GM19035 (cell line): ENCODE measurements at regions not wholly inside any gene's neighbourhood (a gene's known extent, or its start where the extent isn't known, plus 50 kb on each side); places are given as distances from the start of the nearest gene placed in this dataset.

Source experiments
- ATAC-seq: cut with Tn5 transposase; IDR thresholded peaks from one replicate; pipeline ENCODE4 v1.9.1; 2021; ENCODE audit not compliant: unreplicated experiment

DNA sequence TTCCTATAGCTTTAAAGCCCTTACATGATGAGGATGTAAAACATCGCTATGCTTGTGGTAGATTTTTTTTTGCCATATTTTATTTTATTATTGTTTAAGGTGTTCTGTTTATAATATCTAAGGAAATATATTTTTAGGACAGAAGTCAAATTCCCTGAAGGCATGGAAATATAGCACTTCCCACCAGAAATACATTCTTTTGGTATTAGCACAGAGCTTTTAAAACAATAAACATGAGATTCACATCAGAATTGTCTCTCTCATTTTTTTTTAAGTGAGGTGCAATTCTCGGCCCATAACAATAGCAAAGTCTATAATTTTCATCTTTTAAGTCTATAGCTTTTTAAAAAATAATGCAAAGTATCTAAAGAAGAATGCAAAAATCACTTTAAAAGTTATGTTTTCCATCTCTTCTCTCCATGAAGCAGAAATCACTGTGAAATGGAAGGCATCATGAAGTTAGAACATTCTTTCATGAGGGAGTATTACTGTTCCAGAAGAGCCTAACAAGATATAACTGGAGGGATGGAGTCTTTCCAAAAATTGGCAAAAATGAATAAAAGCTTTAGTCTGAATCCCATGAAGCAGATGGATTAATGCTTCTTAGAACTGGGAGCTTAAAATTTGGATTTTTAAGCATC is 283.6 kb upstream of the TRIB2 start:
- ATAC-seq, result no peak

DNA sequence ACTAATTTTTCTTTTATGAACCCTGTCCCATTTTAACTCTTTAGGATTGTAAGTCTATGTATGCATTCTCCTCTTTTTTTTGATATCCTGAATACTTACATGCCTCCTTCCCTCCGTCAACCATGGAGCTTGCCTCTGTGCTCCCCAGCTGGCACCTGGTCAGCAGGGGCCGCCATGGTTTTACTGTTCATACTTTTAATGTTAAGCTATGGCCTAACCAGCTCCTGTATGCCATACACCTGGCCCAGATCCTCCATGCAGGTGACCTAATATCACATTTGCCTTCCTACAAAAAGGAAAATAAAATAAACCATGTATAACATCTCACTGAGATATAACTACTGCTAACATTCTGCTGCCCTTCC is 283.1 kb upstream of the TRIB2 start:
- no peak for ATAC-seq

DNA sequence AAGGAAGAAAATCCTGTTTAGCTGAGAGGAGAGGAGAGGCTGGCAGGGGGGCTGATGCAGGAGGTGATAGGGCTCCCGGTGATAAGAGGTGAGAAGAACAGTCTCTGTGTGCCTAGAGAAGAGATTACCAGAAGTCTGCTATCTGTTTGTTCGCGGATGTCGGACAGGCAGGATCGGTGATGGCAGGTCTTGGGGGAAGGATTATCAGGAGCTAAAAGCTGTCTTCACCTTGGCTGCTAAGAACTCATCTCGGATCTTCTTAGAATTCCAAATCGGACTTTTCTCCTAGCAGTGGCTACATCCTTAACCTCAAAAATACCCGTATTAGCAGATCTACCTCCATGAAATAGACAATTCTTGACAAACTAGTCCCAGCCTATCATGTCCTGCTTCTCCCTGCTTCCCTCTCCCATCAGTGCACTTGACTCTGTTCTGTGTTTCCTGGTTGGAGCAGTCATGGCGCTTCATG is 282.1 kb upstream of the TRIB2 start:
- no peak for ATAC-seq

DNA sequence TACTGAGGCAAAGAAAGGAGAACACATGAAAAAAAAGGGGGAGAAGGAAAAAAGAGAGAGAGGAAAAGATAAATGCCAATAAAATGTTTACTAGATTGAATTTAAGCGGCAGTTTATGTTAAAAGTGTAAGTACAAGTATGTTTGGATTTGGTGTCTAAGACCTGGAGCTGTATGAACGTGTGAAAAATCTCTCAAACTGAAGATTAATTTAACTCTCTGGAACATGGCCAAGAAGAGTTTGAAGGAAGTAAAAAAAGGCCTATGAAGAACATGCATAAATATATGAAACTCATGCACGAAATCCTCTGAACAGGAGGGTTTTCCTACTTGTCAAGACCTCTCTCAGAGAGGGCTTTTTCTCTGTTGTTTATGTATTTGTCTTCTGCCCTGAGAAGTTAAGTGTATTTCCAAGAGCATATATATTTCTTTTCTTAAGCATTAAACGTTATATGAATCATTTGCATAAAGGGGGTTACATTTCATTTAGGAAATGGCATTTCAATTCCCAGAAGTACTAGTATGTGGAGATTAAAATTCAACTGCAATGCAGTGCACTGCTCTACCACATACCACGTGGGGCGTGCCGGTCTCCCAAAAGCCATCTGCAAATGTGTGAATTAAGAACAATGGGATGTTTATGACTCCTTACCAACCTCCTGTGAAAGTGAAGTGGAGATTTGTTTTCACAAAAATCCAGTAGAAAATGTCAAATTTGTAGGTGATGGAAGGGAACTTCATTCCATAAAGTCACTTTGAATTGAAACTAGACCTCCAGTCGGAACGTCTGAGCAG is 281.1 kb upstream of the TRIB2 start:
- no peak for ATAC-seq

DNA sequence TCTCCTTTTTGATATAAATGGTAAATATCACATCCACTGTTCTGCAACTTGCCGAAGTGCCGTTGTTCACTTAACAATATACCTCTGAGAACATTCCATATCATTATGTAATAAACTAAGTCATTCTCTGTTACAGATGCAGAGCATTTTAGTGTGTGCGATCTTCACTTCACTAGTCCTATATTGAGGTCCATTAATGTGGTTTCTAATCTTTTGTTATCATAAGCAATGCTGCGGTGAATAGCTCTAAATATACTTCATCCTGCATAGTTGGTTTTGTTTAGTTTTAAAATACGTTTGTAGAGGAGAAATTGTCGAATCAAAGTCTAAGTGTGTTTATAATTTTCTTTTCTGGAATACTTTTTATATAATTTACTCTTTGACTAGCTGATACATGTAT is 280.3 kb upstream of the TRIB2 start:
- no peak for ATAC-seq

DNA sequence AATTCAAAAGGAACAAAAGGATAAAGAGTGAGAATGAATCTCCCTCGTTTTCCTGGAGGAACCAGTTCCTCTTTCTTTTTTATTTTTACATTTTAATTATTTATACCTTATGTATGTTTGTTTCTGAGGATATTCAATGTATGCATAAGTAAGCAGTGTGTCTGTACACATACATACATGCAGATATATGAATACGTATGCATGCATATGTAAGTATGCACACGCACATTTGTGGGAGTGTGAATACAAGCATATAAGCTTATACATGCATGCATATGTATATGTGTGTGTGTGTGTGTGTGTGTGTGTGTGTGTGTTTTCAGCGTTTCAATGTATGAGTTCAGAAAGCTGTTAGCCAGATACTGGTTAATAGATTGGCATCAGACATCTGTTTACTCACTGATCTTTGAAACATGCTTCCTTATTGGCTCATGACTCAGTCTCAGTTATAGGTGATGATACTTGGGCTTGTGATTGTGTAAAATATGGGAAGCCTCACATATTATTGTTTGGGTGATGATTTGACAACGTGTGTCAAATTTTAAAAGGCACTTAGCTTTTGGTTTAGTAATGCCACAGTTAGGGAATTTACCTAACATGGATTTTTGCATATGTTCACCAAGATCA is 279.7 kb upstream of the TRIB2 start:
- ATAC-seq, result no peak

DNA sequence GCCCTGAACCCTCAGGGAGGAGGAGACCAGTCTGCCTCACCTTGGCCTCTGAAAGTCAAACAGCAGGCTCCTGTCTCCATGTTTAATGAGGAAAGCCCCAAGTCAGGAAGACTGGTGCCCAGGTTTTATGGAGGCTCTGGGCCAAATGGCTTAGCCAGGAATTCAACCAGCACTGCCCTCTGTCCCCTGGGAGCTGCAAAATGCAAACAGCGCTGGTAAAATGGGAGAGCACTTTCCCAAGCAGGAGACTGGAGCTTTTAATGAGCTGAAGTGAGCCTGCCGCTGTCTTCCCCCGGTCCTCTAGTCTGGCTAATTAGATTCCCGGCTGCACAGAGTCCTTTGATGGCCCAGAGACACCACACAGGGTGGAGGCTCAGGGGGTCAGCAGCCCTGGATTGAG is 276.0 kb upstream of the TRIB2 start:
- no peak for ATAC-seq

DNA sequence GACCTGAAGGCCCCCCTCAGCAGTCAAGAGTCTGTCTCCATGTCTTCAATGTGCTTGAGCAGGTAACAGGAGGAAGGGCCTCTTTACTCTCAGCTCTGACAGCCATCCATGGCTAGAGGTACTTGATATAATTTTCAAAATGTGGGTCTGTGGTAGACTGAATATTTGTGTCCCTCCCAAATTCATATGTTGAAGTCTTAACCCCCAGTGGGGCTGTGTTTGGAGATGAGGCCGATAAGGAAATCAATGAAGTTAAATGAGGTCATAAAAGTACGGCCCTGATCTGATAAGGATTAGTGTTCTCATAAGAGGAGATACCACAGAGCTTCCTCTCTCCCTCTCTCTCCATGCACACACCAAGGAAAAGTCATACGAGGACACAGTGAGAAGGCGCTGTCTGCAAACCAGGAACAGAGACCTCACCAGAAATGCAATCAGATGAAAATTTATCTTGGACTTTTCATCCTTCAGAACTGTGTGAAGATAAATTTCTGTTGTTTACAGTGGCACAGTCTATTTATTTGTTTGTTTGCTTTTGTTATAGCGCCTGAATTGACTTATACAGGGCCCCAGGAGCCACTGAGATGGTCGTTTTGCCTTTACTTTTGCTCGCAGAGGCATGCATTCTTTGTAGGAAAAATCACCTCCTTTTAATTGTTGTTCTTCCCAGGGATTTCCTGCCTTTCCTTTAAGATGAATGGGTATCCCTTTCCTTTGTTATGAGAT is 274.8 kb upstream of the TRIB2 start:
- no peak for ATAC-seq

DNA sequence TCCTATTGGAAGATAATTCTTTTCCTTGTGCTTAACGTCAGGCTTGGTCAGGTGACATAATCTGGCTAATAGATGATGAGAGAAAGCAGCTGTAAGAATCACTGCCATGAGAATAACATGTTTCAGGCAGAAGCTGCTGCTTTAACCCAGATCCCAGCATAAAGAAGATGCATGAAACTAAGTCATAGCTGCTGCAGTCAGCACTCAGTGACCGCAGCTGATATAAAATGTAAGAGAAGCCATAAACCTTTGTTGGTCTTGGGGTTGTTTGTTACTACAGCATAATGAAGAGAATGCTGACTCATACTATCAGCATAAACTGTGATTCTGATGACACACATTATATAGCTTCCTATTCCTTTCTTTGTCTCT is 274.3 kb upstream of the TRIB2 start:
- ATAC-seq, result no peak

DNA sequence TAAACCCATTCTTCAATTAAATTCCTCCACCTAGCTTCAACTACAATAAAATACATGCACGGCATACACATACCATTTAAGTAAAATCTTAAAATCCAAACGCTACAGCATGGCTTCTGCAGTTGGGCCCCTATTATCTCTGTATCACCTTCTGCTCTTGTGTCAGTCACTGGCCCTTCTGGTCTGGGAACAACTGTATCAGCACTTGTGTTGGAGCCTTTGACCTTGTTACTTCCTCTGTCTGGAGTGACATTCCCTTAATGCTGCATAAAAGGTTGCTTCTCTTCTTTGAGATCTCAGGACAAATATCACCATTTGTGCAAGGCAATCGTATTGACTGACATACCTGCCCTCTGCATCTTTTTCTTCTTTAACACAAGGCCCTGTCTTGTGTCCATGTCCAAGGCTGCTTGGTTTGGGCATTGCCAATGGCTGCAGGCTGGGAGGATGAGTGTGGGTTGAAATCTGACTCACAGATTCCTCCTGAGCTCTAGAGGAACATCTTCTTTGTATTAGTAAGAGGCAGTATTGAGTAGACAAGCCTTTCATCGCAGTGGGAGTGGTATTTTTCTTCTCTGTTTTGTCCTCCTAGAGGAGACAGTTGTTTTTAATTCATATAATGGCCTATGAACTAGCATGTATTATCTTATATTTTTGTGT is 267.8 kb upstream of the TRIB2 start:
- ATAC-seq, result no peak

DNA sequence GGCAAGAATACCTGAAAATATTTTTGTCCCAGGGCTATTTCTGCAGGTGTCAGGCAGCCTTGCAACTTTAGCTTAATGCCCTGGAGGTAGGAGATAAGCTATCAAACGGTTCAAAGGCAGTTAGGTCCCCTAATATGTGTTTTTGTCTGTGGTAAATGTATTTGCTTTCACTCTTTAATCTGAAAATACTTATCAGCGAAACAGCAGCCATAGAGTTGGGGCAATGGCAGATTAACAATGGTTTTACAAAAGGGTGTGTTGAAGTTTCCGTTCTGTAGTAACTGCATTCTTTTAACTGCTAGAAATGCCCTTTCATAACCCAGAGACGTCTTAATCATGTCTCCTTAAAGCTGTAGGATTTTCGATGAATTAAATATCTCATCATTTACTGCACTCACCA is 265.0 kb upstream of the TRIB2 start:
- ATAC-seq, result no peak

DNA sequence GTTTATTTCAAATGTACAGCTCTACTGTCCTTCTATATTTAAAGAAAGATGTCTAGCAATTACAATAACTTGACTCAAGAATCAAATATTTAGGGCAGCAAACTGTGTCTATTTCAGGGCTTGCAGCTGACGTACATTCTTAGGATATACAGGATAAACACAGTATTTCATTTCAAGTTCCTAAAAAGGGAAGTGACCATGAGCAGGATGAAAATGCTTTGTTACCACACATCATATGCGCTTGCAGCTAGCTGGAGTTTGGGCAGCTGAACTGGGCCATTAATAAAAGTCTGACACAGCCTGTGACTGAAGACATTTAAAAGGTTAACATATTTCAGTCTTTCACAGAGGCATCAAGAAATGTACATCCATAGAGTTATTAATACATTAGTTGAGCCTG is 264.6 kb upstream of the TRIB2 start:
- ATAC-seq, result no peak

DNA sequence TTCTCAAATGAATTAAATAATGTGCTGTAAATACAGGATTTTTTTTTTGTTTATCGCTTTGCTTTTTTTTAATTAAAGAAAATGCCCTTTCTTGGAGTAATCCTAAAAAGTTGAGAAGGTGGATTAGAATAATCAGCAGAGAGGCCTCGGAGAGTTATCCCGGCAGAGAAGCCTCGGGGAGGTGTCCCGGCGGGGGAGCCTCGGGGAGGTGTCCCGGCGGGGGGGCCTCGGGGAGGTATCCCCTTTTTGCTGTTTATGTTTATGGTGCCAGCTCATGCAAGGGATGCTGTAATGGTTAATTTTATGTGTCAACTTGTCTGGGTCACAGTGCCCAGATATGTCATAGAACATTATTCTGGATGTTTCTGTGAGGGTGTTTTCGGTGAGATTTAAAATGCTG is 263.0 kb upstream of the TRIB2 start:
- no peak for ATAC-seq

DNA sequence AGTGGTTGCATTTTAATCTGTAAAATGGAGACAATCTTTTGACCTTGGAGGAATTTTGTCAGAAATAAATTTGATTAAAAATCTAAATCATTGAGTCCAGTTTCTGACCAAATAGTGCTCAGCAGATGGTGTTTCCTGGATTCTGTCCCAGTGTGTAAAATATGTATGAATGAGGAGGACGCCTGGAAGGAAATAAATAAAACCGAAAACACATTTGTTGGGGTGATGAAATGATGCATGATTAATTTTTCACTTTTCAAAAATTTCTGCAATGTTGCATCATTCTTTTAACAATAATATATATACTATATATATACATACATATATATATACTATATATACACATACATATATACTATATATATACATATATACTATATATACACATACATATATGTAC is 261.1 kb upstream of the TRIB2 start:
- no peak for ATAC-seq

DNA sequence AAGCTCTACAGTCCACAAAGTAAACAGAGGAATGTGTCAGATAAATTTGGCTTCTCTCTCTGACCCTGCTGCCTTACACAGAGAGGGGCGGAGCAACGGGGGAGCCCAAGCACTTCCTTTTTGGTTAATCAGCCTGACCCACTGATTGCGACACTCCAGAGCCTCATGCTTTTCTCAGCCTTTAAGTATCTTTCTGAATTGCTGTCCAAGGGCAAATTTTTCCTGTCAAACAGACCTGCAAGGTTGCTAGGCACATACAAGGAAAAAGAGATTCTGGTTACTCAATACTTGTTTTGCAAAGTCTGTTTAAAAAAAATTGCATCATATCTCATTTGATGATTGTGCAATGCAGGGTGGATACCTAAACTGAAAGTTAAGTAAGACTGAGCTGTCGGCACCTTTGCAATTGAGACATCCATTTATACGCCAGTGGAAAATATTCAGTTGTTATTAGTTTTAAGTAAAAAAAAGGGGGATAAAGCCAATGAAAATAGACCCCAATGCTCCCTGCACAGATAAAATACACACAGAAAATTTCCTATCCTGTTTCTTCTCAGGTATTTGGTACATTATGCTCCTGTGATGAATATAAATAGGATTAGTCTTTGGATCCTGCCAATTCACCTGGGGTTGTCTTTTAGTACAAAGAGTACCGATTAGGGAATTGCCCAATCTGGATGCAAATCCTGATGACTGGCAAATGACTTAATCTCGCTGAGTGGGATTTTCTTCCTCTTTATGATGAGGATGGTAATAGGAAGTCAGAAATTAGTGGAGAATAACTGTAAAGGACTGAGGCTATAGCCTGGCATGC is 260.2 kb upstream of the TRIB2 start:
- peak; percentile 97 for ATAC-seq

DNA sequence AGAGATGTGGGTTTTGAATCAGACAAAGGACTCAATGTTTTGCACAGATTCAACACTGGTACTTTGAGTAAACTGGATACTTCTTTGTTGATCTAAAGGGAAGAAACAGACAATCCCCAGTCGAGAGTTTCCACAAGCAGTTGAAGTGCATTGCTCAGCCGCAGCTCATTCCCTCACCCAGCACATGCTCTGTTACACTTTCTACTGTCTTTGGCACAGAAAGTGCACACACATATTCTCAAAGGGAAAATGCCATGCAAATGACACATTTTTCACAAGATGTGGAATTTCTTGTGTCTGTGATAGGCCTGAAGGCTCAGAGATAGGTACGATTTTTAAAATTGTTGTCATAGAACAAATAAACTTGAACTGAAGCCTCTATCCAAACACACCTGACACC is 258.9 kb upstream of the TRIB2 start:
- ATAC-seq, result no peak

DNA sequence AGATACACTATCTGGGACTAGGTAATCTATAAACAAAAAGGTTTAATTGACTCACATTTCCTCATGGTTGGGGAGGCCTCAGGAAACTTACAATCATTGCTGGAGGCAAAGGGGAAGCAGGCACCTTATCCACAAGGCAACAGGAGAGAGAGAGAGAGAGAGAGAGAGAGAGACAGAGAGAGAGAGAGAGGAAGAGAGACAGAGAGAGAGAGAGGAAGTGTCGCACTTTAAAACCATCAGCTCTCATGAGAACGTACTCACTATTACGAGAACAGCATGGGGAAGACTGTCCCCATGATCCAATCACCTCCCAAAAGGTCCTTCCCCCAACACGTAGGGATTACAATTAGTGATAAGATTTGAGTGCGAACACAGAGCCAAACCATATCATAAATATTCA is 253.5 kb upstream of the TRIB2 start:
- ATAC-seq, result no peak

DNA sequence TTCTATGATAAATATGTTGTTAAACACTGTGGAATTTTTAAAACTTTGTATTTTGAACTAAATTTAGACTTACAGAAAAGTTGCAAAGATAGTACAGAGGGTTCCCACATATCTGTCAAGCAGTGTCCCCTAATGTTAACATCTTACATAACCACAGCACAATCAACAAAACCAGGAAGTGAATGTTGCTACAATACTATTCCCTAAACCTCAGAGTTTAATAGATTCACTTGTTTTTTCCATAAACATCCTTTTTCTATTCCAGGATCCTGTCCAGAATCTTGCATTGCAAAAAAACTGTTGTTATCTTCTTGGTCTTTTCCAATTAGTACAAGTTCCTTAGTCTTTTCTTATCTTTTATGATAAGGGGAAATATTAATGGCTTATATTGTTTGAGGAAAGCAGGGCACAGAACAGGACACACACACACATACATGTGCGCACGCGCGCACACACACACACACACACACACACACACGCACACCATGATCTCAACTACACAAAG is 251.1 kb upstream of the TRIB2 start:
- no peak for ATAC-seq

DNA sequence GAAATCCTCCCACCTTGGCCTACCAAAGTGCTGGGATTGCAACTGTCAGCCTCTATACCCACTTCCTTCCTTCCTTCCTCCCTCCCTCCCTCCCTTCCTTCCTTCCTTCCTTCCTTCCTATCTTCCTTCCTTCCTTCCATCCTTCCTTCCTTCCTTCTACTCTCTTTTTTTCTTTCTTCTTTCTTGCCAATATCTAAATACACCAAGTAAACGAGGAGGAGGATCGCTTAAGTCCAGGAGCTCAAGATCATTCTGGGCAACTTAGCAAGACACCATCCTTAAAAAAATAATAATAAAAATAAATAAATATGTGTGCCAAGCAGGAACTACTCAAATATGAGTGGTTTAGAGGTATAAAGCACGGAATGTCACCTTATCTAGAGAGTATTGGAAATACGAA is 249.4 kb upstream of the TRIB2 start:
- no peak for ATAC-seq

DNA sequence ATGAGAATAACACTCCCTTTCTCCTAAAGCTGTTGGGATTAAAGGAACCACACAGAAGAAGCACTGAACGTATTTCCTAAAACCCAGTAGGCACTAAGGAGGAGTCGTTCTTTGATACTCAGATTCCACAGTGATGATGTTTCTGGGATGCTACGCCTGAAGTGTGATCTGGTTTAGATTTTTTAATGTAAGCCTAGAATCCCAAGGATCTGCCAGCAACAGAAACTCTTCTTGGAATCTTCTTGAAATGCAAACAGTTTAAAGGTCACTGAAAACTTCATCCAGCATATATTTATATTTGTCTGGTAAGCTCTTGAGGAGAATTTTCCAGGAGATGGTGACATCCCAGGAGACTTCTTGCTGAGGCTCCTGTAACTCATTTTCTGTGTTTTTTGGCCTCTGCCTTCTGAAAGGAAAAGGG is 247.6 kb upstream of the TRIB2 start:
- no peak for ATAC-seq
